Endodermal cell (in vitro differentiated cells): ENCODE measurements at regions not wholly inside any gene's neighbourhood (a gene's known extent, or its start where the extent isn't known, plus 50 kb on each side); places are given as distances from the start of the nearest gene placed in this dataset.

ENCODE experiments used
- DNase-seq: peaks from one replicate; pipeline ENCODE4 v3.0.0-alpha.2; 2017
- H3K27ac ChIP-seq: 2 replicates; pipeline ENCODE4 v1.5.1; 2013; ENCODE audit warnings: mild to moderate bottlenecking, low read depth, low read length, moderate library complexity
- H3K27me3 ChIP-seq: 2 replicates; pipeline ENCODE4 v1.6.1; 2013; ENCODE audit warnings: mild to moderate bottlenecking, low read length, moderate library complexity; ENCODE audit not compliant: insufficient read depth, control insufficient read depth, poor library complexity, severe bottlenecking
- H3K36me3 ChIP-seq: 2 replicates; pipeline ENCODE4 v1.7.0; 2013; ENCODE audit warnings: mild to moderate bottlenecking, low read length, moderate library complexity; ENCODE audit not compliant: control insufficient read depth, insufficient read depth
- H3K4me1 ChIP-seq: one replicate; pipeline ENCODE4 v1.7.0; 2013; ENCODE audit warnings: low read length; ENCODE audit not compliant: control insufficient read depth, insufficient read depth
- H3K4me3 ChIP-seq: 2 replicates; pipeline ENCODE4 v1.5.1; 2013; ENCODE audit warnings: mild to moderate bottlenecking, low read length, moderate library complexity
- H3K9ac ChIP-seq: 2 replicates; pipeline ENCODE4 v1.6.1; 2013; ENCODE audit warnings: mild to moderate bottlenecking, low read length, moderate library complexity; ENCODE audit not compliant: poor library complexity, severe bottlenecking; ENCODE audit errors: extremely low read depth
- H3K9me3 ChIP-seq: 2 replicates; pipeline ENCODE4 v1.6.1; 2013; ENCODE audit warnings: mild to moderate bottlenecking, low read length, moderate library complexity; ENCODE audit not compliant: control insufficient read depth
- H3K27ac Mint-ChIP-seq: 2 replicates; pipeline ENCODE4 v1.8.0; 2020; ENCODE audit warnings: mixed read lengths
- H3K27me3 Mint-ChIP-seq: 2 replicates; pipeline ENCODE4 v1.8.0; 2021; ENCODE audit warnings: mild to moderate bottlenecking, mixed read lengths; ENCODE audit not compliant: insufficient read depth
- H3K36me3 Mint-ChIP-seq: 2 replicates; pipeline ENCODE4 v1.8.0; 2020; ENCODE audit warnings: low read depth, mixed read lengths
- H3K4me1 Mint-ChIP-seq: 2 replicates; pipeline ENCODE4 v1.8.0; 2020; ENCODE audit warnings: mixed read lengths
- H3K4me3 Mint-ChIP-seq: 2 replicates; pipeline ENCODE4 v1.8.0; 2020; ENCODE audit warnings: mild to moderate bottlenecking, moderate library complexity, mixed read lengths
- H3K9me3 Mint-ChIP-seq: 2 replicates; pipeline ENCODE4 v1.8.0; 2020; ENCODE audit warnings: mild to moderate bottlenecking, mixed read lengths
- CTCF ChIP-seq: fragments of 200-600 bp; sonication (generic); conservative IDR thresholded peaks from 2 replicates; pipeline ENCODE4 v1.5.0; 2021; ENCODE audit warnings: antibody characterized with exemption, mild to moderate bottlenecking
- whole genome bisulfite sequencing, 2 experiments: methylation state at CpG; one replicate each; pipeline versions ENCODE4 v1.1.5 to v1.1.7; 2013; ENCODE audit warnings: missing lambda C conversion rate in 2 of 2, mixed read lengths in 1 of 2; ENCODE audit not compliant: insufficient coverage in 1 of 2, insufficient read length in 1 of 2; 5-methylcytosine and 5-hydroxymethylcytosine counted together

- no peak for DNase-seq
- Histone ChIP-seq H3K27me3 (no peaks in the 10 kb centered on the region), H3K36me3 (no peaks in the 10 kb centered on the region), H3K4me1 (no peaks in the 10 kb centered on the region), H3K9me3 (peaks cover 5% of the 10 kb centered on the region), H3K9ac (no peak overlapping the region), H3K4me3 (no peak overlapping the region), H3K27ac (no peak overlapping the region)
- no peak for TF ChIP-seq CTCF
- H3K36me3 Mint-ChIP-seq: no peaks in the 10 kb centered on the region
- H3K27ac Mint-ChIP-seq: no peak overlapping the region
- no peak overlapping the region for H3K4me3 Mint-ChIP-seq
- peaks cover 20% of the 10 kb centered on the region for H3K9me3 Mint-ChIP-seq
- WGBS, 2 experiments: 89 to 94% methylated on average over 15 to 18 of the region's 18 CpGs
- no peaks in the 10 kb centered on the region for H3K4me1 Mint-ChIP-seq
- peaks cover 2% of the 10 kb centered on the region for H3K27me3 Mint-ChIP-seq
These were observed 158.0 kb upstream of the RTL1 start for GRCh38 chr14:101061411-101062064.

DNA sequence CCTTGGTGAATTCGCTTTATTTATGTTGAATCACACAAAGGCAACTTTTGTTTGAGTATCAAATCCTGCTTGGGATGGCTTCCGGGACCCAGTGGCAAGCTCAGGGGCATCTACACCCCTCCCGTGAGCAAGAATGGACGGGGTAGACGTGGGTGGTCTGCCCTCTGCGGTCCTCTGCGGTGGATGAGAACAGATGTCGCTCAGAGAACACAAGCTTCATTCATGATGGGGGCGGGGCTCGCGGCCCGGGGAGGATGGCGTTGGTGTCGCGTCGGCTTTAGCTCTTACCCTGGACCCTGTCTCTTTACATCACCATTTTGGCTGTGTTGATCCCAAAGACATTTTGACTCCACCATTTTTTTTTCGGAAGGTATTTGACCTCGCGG lies 158.5 kb upstream of the RTL1 start:
- Histone ChIP-seq H3K4me1 (no peaks in the 10 kb centered on the region), H3K27me3 (no peaks in the 10 kb centered on the region), H3K4me3 (no peak overlapping the region), H3K36me3 (no peaks in the 10 kb centered on the region), H3K9ac (no peak overlapping the region), H3K27ac (no peak overlapping the region), H3K9me3 (peaks cover 5% of the 10 kb centered on the region)
- WGBS, 2 experiments: 91 to 94% methylated on average over 18 to 19 of the region's 19 CpGs
- Mint-ChIP-seq H3K4me1 (no peaks in the 10 kb centered on the region), H3K27ac (no peak overlapping the region), H3K36me3 (no peaks in the 10 kb centered on the region), H3K4me3 (no peak overlapping the region), H3K9me3 (peaks cover 17% of the 10 kb centered on the region), H3K27me3 (peaks cover 2% of the 10 kb centered on the region)
- no peak for TF ChIP-seq CTCF
- no peak for DNase-seq

GRCh38 chr14:101062601-101063000 lies 159.1 kb upstream of the RTL1 start:
- no peak overlapping the region for H3K9ac ChIP-seq
- H3K4me1 Mint-ChIP-seq: no peaks in the 10 kb centered on the region
- no peak for TF ChIP-seq CTCF
- WGBS, 2 experiments: 95% methylated on average over 7 of the region's 7 CpGs
- no peaks in the 10 kb centered on the region for H3K36me3 ChIP-seq
- H3K27me3 Mint-ChIP-seq: no peaks in the 10 kb centered on the region
- peaks cover under 1% of the 10 kb centered on the region for H3K9me3 ChIP-seq
- DNase-seq: no peak
- no peaks in the 10 kb centered on the region for H3K4me1 ChIP-seq
- H3K27me3 ChIP-seq: no peaks in the 10 kb centered on the region
- H3K4me3 Mint-ChIP-seq: no peak overlapping the region
- no peak overlapping the region for H3K27ac ChIP-seq
- H3K9me3 Mint-ChIP-seq: peaks cover 15% of the 10 kb centered on the region
- H3K4me3 ChIP-seq: no peak overlapping the region
- no peaks in the 10 kb centered on the region for H3K36me3 Mint-ChIP-seq
- no peak overlapping the region for H3K27ac Mint-ChIP-seq
